Fibroblast of skin of left quadriceps (primary cell): ENCODE measurements at regions not wholly inside any gene's neighbourhood (a gene's known extent, or its start where the extent isn't known, plus 50 kb on each side); places are given as distances from the start of the nearest gene placed in this dataset.
"Not testable (repeated sequence)": the region's sequence is repeated elsewhere in the genome, so short reads cannot be mapped to it uniquely, and the experiment has no call there.

Source experiments
- DNase-seq, 2 experiments: peaks; one replicate each; pipeline ENCODE4 v3.0.0-alpha.2; 2013; ENCODE audit warnings: low read depth in 2 of 2

GRCh38 chr1:184888505-184888904, 85.8 kb downstream of the NIBAN1 start:
- DNase-seq = peak; percentile 81 to 82

DNA sequence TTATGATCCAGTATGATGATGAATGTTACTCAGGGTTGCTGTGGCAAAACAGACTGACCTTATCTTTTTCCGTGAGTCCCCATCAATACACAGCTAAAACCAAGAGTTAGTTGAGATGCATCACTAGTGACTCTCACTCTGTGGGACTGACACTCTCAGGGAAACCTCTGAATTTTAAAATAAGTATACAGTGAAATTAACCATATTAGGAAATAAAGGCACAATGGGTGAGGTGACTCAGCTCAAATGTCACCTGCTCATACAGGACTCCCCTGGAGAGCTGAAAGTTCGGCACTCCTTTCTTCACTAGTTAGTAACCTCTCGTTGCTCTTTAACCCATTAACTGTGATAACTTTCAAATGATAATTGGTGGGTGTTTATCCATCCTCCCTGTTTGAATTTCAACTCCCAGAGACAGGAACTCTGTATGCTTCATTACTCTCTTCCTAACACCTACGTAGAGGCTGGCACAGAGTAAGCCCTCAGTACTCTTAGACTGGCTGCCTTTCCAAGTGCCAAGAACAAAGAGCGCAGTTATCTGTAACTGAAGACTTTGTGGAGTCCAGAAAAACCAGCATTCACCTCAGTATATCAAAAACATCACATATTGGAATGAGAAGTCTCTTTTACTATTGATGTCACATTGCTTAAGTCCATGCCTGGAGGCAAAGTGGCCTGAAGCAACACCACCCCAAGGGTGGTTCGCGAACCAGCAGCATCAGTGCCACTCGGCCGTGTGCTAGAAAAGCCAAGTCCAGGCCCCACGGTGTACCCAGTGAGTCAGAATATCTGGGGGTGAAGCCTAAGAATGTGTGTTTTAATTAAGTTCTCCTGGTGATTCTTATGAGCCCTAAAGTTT, 91.1 kb downstream of the NIBAN1 start:
- no peak for DNase-seq

GRCh38 chr1:184881941-184882913, 92.1 kb downstream of the NIBAN1 start:
- no peak for DNase-seq

DNA sequence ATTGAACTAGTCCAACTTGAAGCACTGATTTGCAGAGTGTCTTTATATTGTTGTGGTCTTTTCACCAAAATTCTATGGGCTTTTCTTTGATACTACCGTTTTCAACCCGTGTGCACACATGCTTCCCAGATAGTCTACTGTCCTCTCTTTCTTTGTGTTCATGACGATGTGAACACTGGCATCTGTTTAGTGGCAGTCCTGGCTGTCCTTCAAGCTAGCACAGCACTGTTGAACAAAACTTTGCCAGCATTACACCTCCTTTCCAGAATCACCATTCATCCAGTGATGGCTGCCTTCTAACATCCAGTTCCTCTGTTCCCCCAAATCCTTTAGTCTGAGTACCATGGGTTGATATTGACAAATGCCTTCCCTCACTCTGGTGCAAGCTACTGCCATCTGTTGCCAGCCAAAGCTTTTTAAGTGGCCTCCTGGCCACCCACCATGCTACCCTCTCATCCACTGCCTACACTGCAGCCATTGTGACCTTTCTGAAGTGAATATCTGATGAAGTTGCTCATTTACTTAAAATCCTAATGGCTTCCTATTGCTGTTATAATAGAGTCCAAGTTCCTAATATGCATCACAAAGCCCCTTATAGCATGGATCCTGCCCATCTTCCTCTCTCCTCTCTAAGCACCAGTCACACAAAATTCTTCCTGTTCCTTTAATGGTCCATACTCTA, 94.3 kb downstream of the NIBAN1 start:
- no peak for DNase-seq

DNA sequence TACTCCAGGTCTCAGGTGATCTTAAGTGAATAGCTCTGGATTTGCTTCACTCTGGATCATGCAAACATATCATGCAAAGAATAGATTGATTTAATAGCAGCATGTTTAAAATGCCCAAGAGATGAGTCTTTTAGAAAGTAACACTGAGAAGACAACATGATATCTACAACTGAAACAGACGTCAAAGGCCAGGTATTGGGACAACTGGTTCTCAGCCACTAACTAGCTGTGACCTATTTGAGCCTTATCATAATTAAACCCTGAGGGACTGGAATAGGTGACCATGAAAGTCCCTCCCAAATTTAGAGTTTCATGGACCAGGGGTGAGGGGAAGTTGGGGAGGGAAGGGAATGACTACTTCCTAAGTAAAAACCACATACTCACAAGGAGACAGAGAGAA, 95.7 kb downstream of the NIBAN1 start:
- no peak for DNase-seq

DNA sequence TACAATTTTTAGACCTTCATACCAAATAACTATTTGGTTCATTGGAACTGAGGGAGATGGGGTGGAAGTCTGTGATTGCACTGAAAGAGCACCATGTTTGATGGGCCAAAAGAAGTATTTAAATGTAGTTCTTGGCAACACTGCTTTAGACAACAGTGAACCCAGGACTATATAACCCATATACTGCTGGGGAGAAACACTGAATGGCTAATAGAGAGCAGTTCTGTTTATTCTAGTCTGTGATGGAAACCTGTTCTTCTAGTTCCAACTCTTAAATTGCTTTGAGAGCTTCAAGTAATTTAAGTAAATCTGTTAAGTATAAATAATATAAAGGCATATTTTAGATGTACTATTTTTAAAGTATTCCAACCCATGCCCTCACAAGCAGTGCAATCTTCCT, 96.3 kb downstream of the NIBAN1 start:
- DNase-seq = no peak

DNA sequence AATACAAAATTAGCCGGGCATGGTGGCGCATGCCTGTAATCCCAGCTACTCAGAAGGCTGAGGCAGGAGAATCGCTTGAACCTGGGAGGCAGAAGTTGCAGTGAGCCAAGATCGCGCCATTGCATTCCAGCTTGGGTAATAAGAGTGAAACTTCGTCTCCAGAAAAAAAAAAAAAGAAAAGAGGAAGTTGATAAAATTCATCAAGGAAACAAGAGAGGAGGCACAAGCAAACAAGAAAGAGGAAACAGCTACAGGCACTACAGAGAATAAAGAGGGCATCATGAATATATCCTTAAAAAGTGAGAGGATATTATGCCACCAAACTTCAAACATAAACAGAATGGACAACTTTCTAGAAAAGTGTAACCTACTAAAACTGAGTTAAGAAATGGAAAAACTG, 98.3 kb downstream of the NIBAN1 start:
- not testable (repeated sequence) for DNase-seq

DNA sequence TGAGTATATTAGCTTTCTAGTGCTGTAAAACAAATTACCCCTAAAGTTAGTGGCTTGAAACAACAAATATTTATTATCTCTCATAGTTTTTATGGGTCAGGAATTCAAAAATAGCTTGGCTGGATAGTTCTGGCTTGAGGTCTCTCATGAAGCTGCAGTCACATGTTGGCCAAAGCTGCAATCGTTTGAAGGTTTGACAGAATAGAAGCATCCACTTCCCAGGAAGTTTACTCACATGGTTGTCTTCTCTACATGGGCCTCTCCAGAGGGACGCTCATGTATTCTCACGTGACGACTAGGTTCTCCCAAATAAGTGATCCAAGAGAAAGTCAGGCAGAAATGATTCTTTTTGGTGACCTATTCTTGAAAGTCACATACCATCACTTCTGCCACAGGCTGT, 99.1 kb downstream of the NIBAN1 start:
- no peak for DNase-seq

- DNase-seq = no peak
Measured at GRCh38 chr1:184870319-184870718, 104.0 kb downstream of the NIBAN1 start.

GRCh38 chr1:184867866-184868689, 106.2 kb downstream of the NIBAN1 start:
- DNase-seq = no peak

- DNase-seq = peak; percentile 95
Measured at GRCh38 chr1:184866991-184867788, 107.1 kb downstream of the NIBAN1 start.

DNA sequence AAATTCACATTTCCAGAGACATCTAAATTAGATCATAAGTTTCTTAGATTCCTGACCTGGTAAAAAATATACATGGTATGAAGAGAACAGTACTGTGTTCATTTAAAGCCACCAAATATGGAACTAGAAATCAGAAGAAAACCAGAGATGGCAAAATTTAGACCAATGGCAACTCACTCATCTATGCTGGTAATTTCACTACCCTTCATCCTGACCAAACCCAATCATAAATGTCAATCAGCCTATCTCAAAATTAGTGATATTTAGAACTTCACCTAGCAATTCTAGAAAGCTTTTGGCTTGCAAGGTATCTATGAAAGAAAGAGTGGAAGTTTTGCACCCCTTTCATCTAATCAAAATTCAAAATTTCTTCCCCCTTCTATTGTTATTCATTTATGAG, 107.7 kb downstream of the NIBAN1 start:
- DNase-seq = no peak

GRCh38 chr1:184865831-184866230, 108.5 kb downstream of the NIBAN1 start:
- no peak for DNase-seq

- no peak for DNase-seq
Measured at GRCh38 chr1:184861755-184862336, 107.2 kb upstream of the EDEM3 start.

- no peak for DNase-seq
Measured at GRCh38 chr1:184860985-184861754, 106.5 kb upstream of the EDEM3 start.

GRCh38 chr1:184860535-184860934, 105.9 kb upstream of the EDEM3 start:
- no peak for DNase-seq

- no peak for DNase-seq
Measured at GRCh38 chr1:184859381-184860105, 104.9 kb upstream of the EDEM3 start.

- no peak for DNase-seq
Measured at GRCh38 chr1:184858288-184858687, 103.6 kb upstream of the EDEM3 start.
